Spinal cord (tissue), 9 donors: ENCODE measurements at regions not wholly inside any gene's neighbourhood (a gene's known extent, or its start where the extent isn't known, plus 50 kb on each side); places are given as distances from the start of the nearest gene placed in this dataset.
A peak's percentile ranks its signal among the peaks of the same experiment; 100 is the strongest.

Source experiments
- DNase-seq, 6 donors: peaks; one replicate each; pipeline versions ENCODE4 v3.0.0 to v3.0.0-alpha.2; 2013 to 2015; ENCODE audit warnings: low spot score in 6 of 6, low read depth in 4 of 6
- H3K27ac ChIP-seq: one replicate; pipeline ENCODE4 v1.5.1; 2013; ENCODE audit warnings: low read depth, low read length, control low read depth
- H3K27me3 ChIP-seq: one replicate; pipeline ENCODE4 v1.6.1; 2013; ENCODE audit warnings: low read length; ENCODE audit not compliant: control insufficient read depth, insufficient read depth
- H3K36me3 ChIP-seq: one replicate; pipeline ENCODE4 v1.6.1; 2013; ENCODE audit warnings: low read length; ENCODE audit not compliant: control insufficient read depth, insufficient read depth
- H3K4me1 ChIP-seq: one replicate; pipeline ENCODE4 v1.6.1; 2013; ENCODE audit warnings: low read length; ENCODE audit not compliant: control insufficient read depth, insufficient read depth
- H3K4me3 ChIP-seq: one replicate; pipeline ENCODE4 v1.5.1; 2013; ENCODE audit warnings: low read depth, low read length, control low read depth
- H3K9me3 ChIP-seq: one replicate; pipeline ENCODE4 v1.6.1; 2013; ENCODE audit warnings: low read length; ENCODE audit not compliant: control insufficient read depth, insufficient read depth
- WGBS: methylation state at CpG from one replicate; pipeline ENCODE4 v1.1.5; 2013; ENCODE audit warnings: missing lambda C conversion rate; ENCODE audit not compliant: insufficient coverage; 5-methylcytosine and 5-hydroxymethylcytosine counted together
- donor health status: healthy.

- Histone ChIP-seq H3K36me3 (no peaks in the 10 kb centered on the region), H3K27ac (no peak overlapping the region), H3K9me3 (no peaks in the 10 kb centered on the region), H3K27me3 (no peaks in the 10 kb centered on the region), H3K4me1 (no peaks in the 10 kb centered on the region), H3K4me3 (no peak overlapping the region)
- no peak for DNase-seq
- WGBS = 80% methylated on average over 2 of the region's 2 CpGs
Observed at GRCh38 chr14:22472466-22472865, 116.6 kb downstream of the DAD1 start.

GRCh38 chr14:22471545-22472121 is 117.4 kb downstream of the DAD1 start:
- Histone ChIP-seq H3K4me3 (no peak overlapping the region), H3K36me3 (no peaks in the 10 kb centered on the region), H3K9me3 (no peaks in the 10 kb centered on the region), H3K27ac (no peak overlapping the region), H3K4me1 (peaks cover 3% of the 10 kb centered on the region), H3K27me3 (no peaks in the 10 kb centered on the region)
- 51% methylated on average over 3 of the region's 7 CpGs for WGBS
- peak in 1 of 6 donors; percentile 62 for DNase-seq

GRCh38 chr14:22469538-22470303 is 119.3 kb downstream of the DAD1 start:
- Histone ChIP-seq H3K27me3 (no peaks in the 10 kb centered on the region), H3K27ac (no peak overlapping the region), H3K4me3 (no peak overlapping the region), H3K36me3 (no peaks in the 10 kb centered on the region), H3K4me1 (peaks cover 6% of the 10 kb centered on the region), H3K9me3 (no peaks in the 10 kb centered on the region)
- DNase-seq = peak in 2 of 6 donors; percentile 67 to 77
- 52% methylated on average over 2 of the region's 8 CpGs for WGBS

- Histone ChIP-seq H3K4me3 (no peak overlapping the region), H3K27me3 (no peaks in the 10 kb centered on the region)
Observed at GRCh38 chr14:22468830-22469229, 120.2 kb downstream of the DAD1 start.

GRCh38 chr14:22466491-22466890 is 122.5 kb downstream of the DAD1 start:
- no peak for DNase-seq
- no peaks in the 10 kb centered on the region for H3K36me3 ChIP-seq
- H3K4me1 ChIP-seq = peaks cover 6% of the 10 kb centered on the region
- 50% methylated on average over 4 of the region's 4 CpGs for WGBS
- no peak overlapping the region for H3K4me3 ChIP-seq
- no peak overlapping the region for H3K27ac ChIP-seq
- no peaks in the 10 kb centered on the region for H3K27me3 ChIP-seq
- no peaks in the 10 kb centered on the region for H3K9me3 ChIP-seq

More at GRCh38 chr14:22468830-22469229, 120.2 kb downstream of the DAD1 start:
- no peak overlapping the region for H3K27ac ChIP-seq
- H3K36me3 ChIP-seq = no peaks in the 10 kb centered on the region
- WGBS = 100% methylated on average over 1 of the region's 2 CpGs
- no peak for DNase-seq
- peaks cover 6% of the 10 kb centered on the region for H3K4me1 ChIP-seq
- no peaks in the 10 kb centered on the region for H3K9me3 ChIP-seq

GRCh38 chr14:22465201-22465840 is 123.7 kb downstream of the DAD1 start:
- Histone ChIP-seq H3K27ac (no peak overlapping the region), H3K4me1 (peaks cover 6% of the 10 kb centered on the region), H3K4me3 (no peak overlapping the region), H3K9me3 (no peaks in the 10 kb centered on the region), H3K27me3 (no peaks in the 10 kb centered on the region), H3K36me3 (no peaks in the 10 kb centered on the region)
- 89% methylated on average over 2 of the region's 2 CpGs for WGBS
- no peak for DNase-seq

GRCh38 chr14:22464422-22465142 is 124.4 kb downstream of the DAD1 start:
- Histone ChIP-seq H3K36me3 (no peaks in the 10 kb centered on the region), H3K4me3 (no peak overlapping the region), H3K27ac (no peak overlapping the region), H3K4me1 (peaks cover 6% of the 10 kb centered on the region), H3K27me3 (no peaks in the 10 kb centered on the region), H3K9me3 (no peaks in the 10 kb centered on the region)
- 87% methylated on average over 3 of the region's 4 CpGs for WGBS
- no peak for DNase-seq

- no peak overlapping the region for H3K4me3 ChIP-seq
- peaks cover 6% of the 10 kb centered on the region for H3K4me1 ChIP-seq
- no peaks in the 10 kb centered on the region for H3K27me3 ChIP-seq
- 84% methylated on average over 4 of the region's 4 CpGs for WGBS
- no peak for DNase-seq
- no peak overlapping the region for H3K27ac ChIP-seq
- H3K36me3 ChIP-seq = no peaks in the 10 kb centered on the region
- H3K9me3 ChIP-seq = no peaks in the 10 kb centered on the region
Observed at GRCh38 chr14:22463763-22464173, 125.3 kb downstream of the DAD1 start.

- WGBS = 92% methylated on average over 2 of the region's 4 CpGs
- no peaks in the 10 kb centered on the region for H3K9me3 ChIP-seq
- H3K36me3 ChIP-seq = no peaks in the 10 kb centered on the region
- no peak for DNase-seq
- H3K27ac ChIP-seq = no peak overlapping the region
- no peaks in the 10 kb centered on the region for H3K27me3 ChIP-seq
- peaks cover 6% of the 10 kb centered on the region for H3K4me1 ChIP-seq
- no peak overlapping the region for H3K4me3 ChIP-seq
Observed at GRCh38 chr14:22462923-22463322, 126.1 kb downstream of the DAD1 start.
